ENCODE measurements at regions not wholly inside any gene's neighbourhood (a gene's known extent, or its start where the extent isn't known, plus 50 kb on each side); places are given as distances from the start of the nearest gene placed in this dataset.

- Mint-ChIP-seq H3K27me3 (ENCODE audit: low read depth, poor library complexity) (peaks cover 11% of the 10 kb centered on the region), H3K4me3 (no peak overlapping the region), H3K4me1 (peaks cover 6% of the 10 kb centered on the region), H3K27ac (no peak overlapping the region), H3K36me3 (ENCODE audit: low read depth) (no peaks in the 10 kb centered on the region), H3K9me3 (peaks cover 33% of the 10 kb centered on the region)
- DNase-seq = no peak
- TF ChIP-seq CTCF (IDR thresholded peaks at IDR 0.05) = no peak
Observed at GRCh38 chr20:60085551-60086132, 127.4 kb downstream of the CDH26 start.

GRCh38 chr20:60086821-60087562 is 128.8 kb downstream of the CDH26 start:
- peaks cover 36% of the 10 kb centered on the region for H3K9me3 Mint-ChIP-seq
- peaks cover 10% of the 10 kb centered on the region for H3K27me3 Mint-ChIP-seq (ENCODE audit: low read depth, poor library complexity)
- DNase-seq = no peak
- no peak for TF ChIP-seq CTCF (IDR thresholded peaks at IDR 0.05)
- H3K4me1 Mint-ChIP-seq = peaks cover 6% of the 10 kb centered on the region
- H3K36me3 Mint-ChIP-seq (ENCODE audit: low read depth) = no peaks in the 10 kb centered on the region
- no peak overlapping the region for H3K4me3 Mint-ChIP-seq
- H3K27ac Mint-ChIP-seq = no peak overlapping the region

GRCh38 chr20:60087563-60088105 is 129.4 kb downstream of the CDH26 start:
- H3K4me3 Mint-ChIP-seq = no peak overlapping the region
- H3K36me3 Mint-ChIP-seq (ENCODE audit: low read depth) = no peaks in the 10 kb centered on the region
- TF ChIP-seq CTCF (IDR thresholded peaks at IDR 0.05) = no peak
- no peak for DNase-seq
- peaks cover 40% of the 10 kb centered on the region for H3K9me3 Mint-ChIP-seq
- peaks cover 14% of the 10 kb centered on the region for H3K27me3 Mint-ChIP-seq (ENCODE audit: low read depth, poor library complexity)
- peaks cover 6% of the 10 kb centered on the region for H3K4me1 Mint-ChIP-seq
- H3K27ac Mint-ChIP-seq = no peak overlapping the region

DNA sequence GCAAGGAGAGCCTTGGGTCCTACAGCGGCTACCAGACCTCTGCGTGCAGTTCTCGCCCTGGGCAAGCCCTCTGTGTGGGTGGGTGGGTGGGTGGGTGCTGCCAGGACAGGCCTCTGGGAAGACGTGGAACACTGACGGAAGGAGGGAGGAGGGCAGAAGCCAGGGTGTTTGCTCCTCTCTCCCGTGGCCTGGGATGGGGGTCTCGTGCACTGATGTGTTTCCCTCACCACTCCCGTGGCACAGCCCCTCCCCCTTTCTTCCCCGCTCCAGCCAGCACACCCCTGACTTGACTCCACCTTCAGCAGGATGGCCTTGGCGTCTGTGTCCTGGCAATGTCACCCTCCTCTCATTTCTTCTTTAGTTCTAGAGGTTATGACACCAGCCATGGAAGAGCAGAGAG is 130.0 kb downstream of the CDH26 start:
- no peak overlapping the region for H3K27ac Mint-ChIP-seq
- no peak for TF ChIP-seq CTCF (IDR thresholded peaks at IDR 0.05)
- no peak for DNase-seq
- peaks cover 6% of the 10 kb centered on the region for H3K4me1 Mint-ChIP-seq
- H3K36me3 Mint-ChIP-seq (ENCODE audit: low read depth) = no peaks in the 10 kb centered on the region
- peaks cover 14% of the 10 kb centered on the region for H3K27me3 Mint-ChIP-seq (ENCODE audit: low read depth, poor library complexity)
- no peak overlapping the region for H3K4me3 Mint-ChIP-seq
- peaks cover 41% of the 10 kb centered on the region for H3K9me3 Mint-ChIP-seq

- H3K27me3 Mint-ChIP-seq (ENCODE audit: low read depth, poor library complexity) = peaks cover 22% of the 10 kb centered on the region
- H3K4me1 Mint-ChIP-seq = peaks cover 6% of the 10 kb centered on the region
- DNase-seq = no peak
- H3K9me3 Mint-ChIP-seq = peaks cover 62% of the 10 kb centered on the region
- no peak overlapping the region for H3K27ac Mint-ChIP-seq
- no peaks in the 10 kb centered on the region for H3K36me3 Mint-ChIP-seq (ENCODE audit: low read depth)
- H3K4me3 Mint-ChIP-seq = no peak overlapping the region
- TF ChIP-seq CTCF (IDR thresholded peaks at IDR 0.05) = no peak
Observed at GRCh38 chr20:60090631-60091030, 132.4 kb downstream of the CDH26 start.
